ENCODE measurements at regions not wholly inside any gene's neighbourhood (a gene's known extent, or its start where the extent isn't known, plus 50 kb on each side); places are given as distances from the start of the nearest gene placed in this dataset.

- Histone ChIP-seq H3K27me3 (replicated peaks in 1 of 4; ENCODE audit: control insufficient read depth in 3 of 4, extremely low read depth in 1 of 4, insufficient read depth in 3 of 4, low read length in 3 of 4) (no peaks in the 10 kb centered on the region), H4K91ac (replicated peaks; ENCODE audit: insufficient read length, low read length) (no peak overlapping the region), H2BK20ac (ENCODE audit: low read length) (no peak overlapping the region), H3K9me3 (ENCODE audit: insufficient read depth in 2 of 2, low read depth in 1 of 2, low read length in 1 of 2) (no peaks in the 10 kb centered on the region), H2AFZ (ENCODE audit: low read length) (no peak overlapping the region), H3K36me3 (ENCODE audit: control insufficient read depth in 2 of 4, insufficient read depth in 4 of 4, low read length in 3 of 4) (no peaks in the 10 kb centered on the region), H2AK5ac (ENCODE audit: low read depth, low read length) (no peak overlapping the region), H3K14ac (ENCODE audit: insufficient read length) (no peak overlapping the region), H3K4me3 (ENCODE audit: extremely low read depth in 1 of 4, insufficient read depth in 2 of 4, low read depth in 3 of 4, low read length in 4 of 4) (no peak overlapping the region), H4K20me1 (replicated peaks in 1 of 2; ENCODE audit: control insufficient read depth in 1 of 2, insufficient read depth in 2 of 2, low read length in 2 of 2) (no peaks in the 10 kb centered on the region), H2BK120ac (replicated peaks; ENCODE audit: low read depth, low read length) (no peak overlapping the region), H2BK15ac (ENCODE audit: low read length) (no peak overlapping the region), H3K23me2 (ENCODE audit: low read depth, low read length) (no peaks in the 10 kb centered on the region), H4K5ac (ENCODE audit: insufficient read length, low read depth, low read length) (no peak overlapping the region), H3K79me1 (ENCODE audit: low read depth, low read length) (no peaks in the 10 kb centered on the region), H3K18ac (ENCODE audit: extremely low read depth, low read length) (no peak overlapping the region), H2BK5ac (ENCODE audit: low read depth, low read length) (no peak overlapping the region), H3K79me2 (ENCODE audit: control insufficient read depth in 1 of 2, insufficient read depth in 2 of 2, low read length in 2 of 2) (no peaks in the 10 kb centered on the region), H3K4ac (replicated peaks; ENCODE audit: insufficient read length, low read depth, low read length) (no peak overlapping the region), H4K8ac (ENCODE audit: extremely low read depth, insufficient read depth, low read length) (no peak overlapping the region), H3K27ac (ENCODE audit: low read depth, low read length) (no peak overlapping the region), H3K4me1 (replicated peaks in 1 of 4; ENCODE audit: control insufficient read depth in 3 of 4, insufficient read depth in 4 of 4, low read length in 3 of 4) (no peaks in the 10 kb centered on the region), H3K9ac (replicated peaks in 1 of 4; ENCODE audit: extremely low read depth in 1 of 4, low read depth in 3 of 4, low read length in 3 of 4) (no peak overlapping the region), H2BK12ac (ENCODE audit: low read depth, low read length) (no peak overlapping the region), H3K56ac (replicated peaks; ENCODE audit: insufficient read length, low read depth, low read length) (no peak overlapping the region), H3K4me2 (ENCODE audit: insufficient read depth in 1 of 2, low read depth in 2 of 2, low read length in 2 of 2) (no peak overlapping the region), H3K23ac (ENCODE audit: insufficient read length) (no peak overlapping the region)
- WGBS, 2 experiments (ENCODE audit: extremely low coverage in 1 of 2, insufficient coverage in 1 of 2, insufficient read length in 1 of 2, insufficient replicate concordance in 2 of 2, low coverage in 1 of 2, low lambda C conversion rate in 2 of 2, missing lambda C conversion rate in 1 of 2): 83% methylated on average over 1 of the region's 1 CpG; no CpG with 5 or more reads in 1 of the 2 experiments
- CTCF ChIA-PET (ENCODE audit: partially characterized antibody): no interaction called here
- FAIRE-seq (no peak), DNase-seq (ENCODE audit: low read depth in 1 of 2, low spot score in 2 of 2) (no peak)
- TF ChIP-seq HDAC2 (IDR thresholded peaks at IDR 0.05; ENCODE audit: borderline replicate concordance in 1 of 2, low read depth in 2 of 2, low read length in 2 of 2): no peak
- TF ChIP-seq ZNF274 (IDR thresholded peaks at IDR 0.05; ENCODE audit: borderline replicate concordance, extremely low read depth, low read length): no peak
- TF ChIP-seq CBX8 (IDR thresholded peaks at IDR 0.05; ENCODE audit: borderline replicate concordance, low read depth, low read length): no peak
- TF ChIP-seq POLR2AphosphoS5 (IDR thresholded peaks at IDR 0.05; ENCODE audit: low read depth, low read length): no peak
- TF ChIP-seq MAFK (IDR thresholded peaks at IDR 0.05; ENCODE audit: low read depth, low read length): no peak
- TF ChIP-seq HDAC6 (IDR thresholded peaks at IDR 0.05; ENCODE audit: low read depth, low read length): no peak
- no peak for TF ChIP-seq CREB1 (IDR thresholded peaks at IDR 0.05)
- TF ChIP-seq TAF7 (optimal IDR thresholded peaks at IDR 0.05; ENCODE audit: borderline replicate concordance, low read depth, low read length): no peak
- TF ChIP-seq, protein P1, sequence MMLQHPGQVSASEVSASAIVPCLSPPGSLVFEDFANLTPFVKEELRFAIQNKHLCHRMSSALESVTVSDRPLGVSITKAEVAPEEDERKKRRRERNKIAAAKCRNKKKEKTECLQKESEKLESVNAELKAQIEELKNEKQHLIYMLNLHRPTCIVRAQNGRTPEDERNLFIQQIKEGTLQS (IDR thresholded peaks at IDR 0.05; ENCODE audit: insufficient read depth, low read depth, low read length): no peak
- no peak for TF ChIP-seq TEAD4 (IDR thresholded peaks at IDR 0.05; ENCODE audit: low read depth, low read length)
- POLR2A ChIA-PET (ENCODE audit: partially characterized antibody): no interaction called here
These were observed 289.0 kb downstream of the PSAT1 start for GRCh38 chr9:78585909-78586308.
